Spinal cord (tissue), 9 donors: ENCODE measurements at regions not wholly inside any gene's neighbourhood (a gene's known extent, or its start where the extent isn't known, plus 50 kb on each side); places are given as distances from the start of the nearest gene placed in this dataset.
"Not testable (repeated sequence)": the region's sequence is repeated elsewhere in the genome, so short reads cannot be mapped to it uniquely, and the experiment has no call there.

Experiments used
- DNase-seq, 6 donors: peaks; one replicate each; pipeline versions ENCODE4 v3.0.0 to v3.0.0-alpha.2; 2013 to 2015; ENCODE audit warnings: low spot score in 6 of 6, low read depth in 4 of 6
- H3K27ac ChIP-seq: one replicate; pipeline ENCODE4 v1.5.1; 2013; ENCODE audit warnings: low read depth, low read length, control low read depth
- H3K27me3 ChIP-seq: one replicate; pipeline ENCODE4 v1.6.1; 2013; ENCODE audit warnings: low read length; ENCODE audit not compliant: control insufficient read depth, insufficient read depth
- H3K36me3 ChIP-seq: one replicate; pipeline ENCODE4 v1.6.1; 2013; ENCODE audit warnings: low read length; ENCODE audit not compliant: control insufficient read depth, insufficient read depth
- H3K4me1 ChIP-seq: one replicate; pipeline ENCODE4 v1.6.1; 2013; ENCODE audit warnings: low read length; ENCODE audit not compliant: control insufficient read depth, insufficient read depth
- H3K4me3 ChIP-seq: one replicate; pipeline ENCODE4 v1.5.1; 2013; ENCODE audit warnings: low read depth, low read length, control low read depth
- H3K9me3 ChIP-seq: one replicate; pipeline ENCODE4 v1.6.1; 2013; ENCODE audit warnings: low read length; ENCODE audit not compliant: control insufficient read depth, insufficient read depth
- WGBS: methylation state at CpG from one replicate; pipeline ENCODE4 v1.1.5; 2013; ENCODE audit warnings: missing lambda C conversion rate; ENCODE audit not compliant: insufficient coverage; 5-methylcytosine and 5-hydroxymethylcytosine counted together
- donor health status: healthy.

DNA sequence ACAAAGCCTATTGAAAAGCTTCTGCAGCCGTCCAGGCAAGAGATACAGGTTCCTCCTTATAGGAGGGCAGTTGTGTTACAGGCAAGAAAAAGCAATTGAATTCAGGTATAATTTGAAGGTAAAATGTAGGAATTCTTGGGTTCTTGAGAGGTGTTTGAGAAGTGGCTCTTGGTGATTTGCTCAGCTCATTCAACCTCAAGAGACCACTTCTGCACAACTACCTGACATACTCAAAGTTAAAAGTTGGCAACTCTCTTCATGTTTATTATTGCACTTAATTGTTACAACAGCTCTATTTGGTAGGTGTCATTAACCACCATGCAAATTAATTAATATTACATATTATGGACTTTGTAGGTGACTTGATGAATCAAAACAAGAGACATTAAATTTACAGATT is 753.2 kb downstream of the ADCYAP1 start:
- 100% methylated on average over 1 of the region's 1 CpG for WGBS
- Histone ChIP-seq H3K27me3 (no peaks in the 10 kb centered on the region), H3K9me3 (no peaks in the 10 kb centered on the region), H3K27ac (no peak overlapping the region), H3K4me3 (no peak overlapping the region), H3K36me3 (no peaks in the 10 kb centered on the region), H3K4me1 (no peaks in the 10 kb centered on the region)
- DNase-seq: no peak

- peak in 2 of 6 donors; percentile 16 to 36 for DNase-seq
- no peaks in the 10 kb centered on the region for H3K4me1 ChIP-seq
- WGBS: 94% methylated on average over 4 of the region's 9 CpGs
- H3K36me3 ChIP-seq: no peaks in the 10 kb centered on the region
- no peak overlapping the region for H3K27ac ChIP-seq
- H3K4me3 ChIP-seq: no peak overlapping the region
- no peaks in the 10 kb centered on the region for H3K27me3 ChIP-seq
- H3K9me3 ChIP-seq: no peaks in the 10 kb centered on the region
Measured at GRCh38 chr18:1658908-1659566, 754.4 kb downstream of the ADCYAP1 start.

DNA sequence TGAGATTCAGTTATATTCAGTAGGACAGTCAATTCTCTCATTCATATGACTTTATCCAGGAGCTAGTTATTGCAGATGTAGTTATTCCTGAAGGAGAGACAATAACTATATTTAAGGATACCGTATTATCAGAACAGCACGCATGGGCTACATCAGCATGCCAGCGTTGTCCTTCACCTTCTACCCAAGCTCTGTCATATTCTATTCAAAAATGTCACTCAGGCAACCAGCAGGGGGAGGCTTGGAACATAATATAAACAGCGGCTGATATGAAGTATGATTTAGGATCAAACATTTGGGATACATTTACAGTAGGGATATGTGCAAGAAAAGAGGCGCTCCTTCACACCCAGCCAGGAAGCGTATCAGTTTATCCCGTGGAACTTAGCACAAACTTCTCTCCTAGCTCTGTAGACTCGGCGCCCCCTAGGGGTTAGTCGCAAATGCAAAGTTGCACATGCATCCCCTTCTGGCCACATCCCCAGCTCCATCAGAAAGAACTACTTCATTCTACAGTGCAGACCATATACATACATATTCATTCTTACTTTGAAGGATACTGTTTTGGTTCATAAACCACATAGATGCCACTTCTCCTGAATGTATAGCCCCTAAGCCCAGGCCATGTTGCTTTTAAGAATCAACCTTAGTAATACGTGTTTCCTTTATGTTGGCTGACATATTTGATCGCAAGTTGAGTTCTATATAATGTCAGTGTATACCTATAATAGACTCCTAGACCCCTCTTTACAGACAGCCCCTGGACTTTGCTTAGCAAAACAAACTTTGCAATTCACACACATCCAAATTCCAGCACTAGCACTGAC is 759.4 kb downstream of the ADCYAP1 start:
- Histone ChIP-seq H3K4me1 (no peaks in the 10 kb centered on the region), H3K27me3 (no peaks in the 10 kb centered on the region), H3K27ac (no peak overlapping the region), H3K9me3 (no peaks in the 10 kb centered on the region), H3K4me3 (no peak overlapping the region), H3K36me3 (no peaks in the 10 kb centered on the region)
- WGBS: 29% methylated on average over 6 of the region's 12 CpGs
- DNase-seq: peak in 1 of 6 donors; percentile 21

GRCh38 chr18:1665079-1665478 is 760.4 kb downstream of the ADCYAP1 start:
- Histone ChIP-seq H3K27me3 (no peaks in the 10 kb centered on the region), H3K27ac (no peak overlapping the region), H3K4me1 (no peaks in the 10 kb centered on the region), H3K4me3 (no peak overlapping the region), H3K9me3 (no peaks in the 10 kb centered on the region), H3K36me3 (no peaks in the 10 kb centered on the region)
- no peak for DNase-seq
- WGBS: no CpG with 5 or more reads among the region's 1 CpG

DNA sequence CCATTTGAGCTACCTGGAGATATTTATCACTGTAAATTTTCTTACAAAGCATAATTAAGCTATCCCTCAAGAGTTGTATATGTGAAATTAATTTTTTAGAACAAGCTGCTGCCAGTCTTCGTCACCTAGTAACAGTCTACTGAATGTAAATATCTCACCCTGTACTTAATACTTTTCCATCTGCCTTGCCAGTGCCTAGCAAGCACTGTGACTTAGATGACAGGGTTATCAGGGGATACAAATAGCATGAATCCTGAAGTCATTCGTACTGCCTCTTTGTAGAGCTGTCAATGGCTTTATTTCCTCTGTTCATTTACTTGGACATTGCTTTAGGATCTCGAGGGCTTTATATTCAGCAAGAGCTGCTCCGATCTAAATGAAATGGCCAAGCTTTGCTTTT is 763.6 kb downstream of the ADCYAP1 start:
- no peaks in the 10 kb centered on the region for H3K36me3 ChIP-seq
- no peaks in the 10 kb centered on the region for H3K27me3 ChIP-seq
- peak in 1 of 6 donors; percentile 58 for DNase-seq
- no peaks in the 10 kb centered on the region for H3K4me1 ChIP-seq
- H3K9me3 ChIP-seq: no peaks in the 10 kb centered on the region
- no peak overlapping the region for H3K4me3 ChIP-seq
- WGBS: no CpG with 5 or more reads among the region's 4 CpGs
- H3K27ac ChIP-seq: no peak overlapping the region

- H3K4me1 ChIP-seq, H3K27ac ChIP-seq, DNase-seq, H3K36me3 ChIP-seq, H3K9me3 ChIP-seq, H3K27me3 ChIP-seq, H3K4me3 ChIP-seq: not testable (repeated sequence)
- whole genome bisulfite sequencing: no CpG with 5 or more reads among the region's 2 CpGs
Measured at GRCh38 chr18:1671710-1672109, 767.0 kb downstream of the ADCYAP1 start.

DNA sequence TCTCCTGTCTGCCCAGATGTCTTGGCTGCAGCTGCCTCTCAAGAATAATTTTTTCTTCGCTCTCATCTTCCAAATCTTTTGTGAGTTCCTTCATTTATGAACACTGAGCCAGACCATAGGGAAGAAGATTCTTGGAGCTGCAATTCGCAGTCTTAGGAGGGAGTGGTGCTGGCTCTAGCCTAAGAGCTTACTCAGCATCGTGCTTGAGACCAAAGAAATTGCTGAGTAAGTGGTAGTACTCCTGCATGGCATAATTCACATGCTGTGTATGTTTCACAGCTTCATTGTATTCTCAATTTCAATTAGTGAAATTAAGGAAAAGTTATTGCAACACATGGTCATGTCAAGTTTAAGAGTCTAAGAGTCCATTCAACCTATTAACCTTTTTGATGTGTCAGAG is 771.7 kb downstream of the ADCYAP1 start:
- no peaks in the 10 kb centered on the region for H3K9me3 ChIP-seq
- H3K27ac ChIP-seq: no peak overlapping the region
- no peak overlapping the region for H3K4me3 ChIP-seq
- no peak for DNase-seq
- no peaks in the 10 kb centered on the region for H3K27me3 ChIP-seq
- no peaks in the 10 kb centered on the region for H3K36me3 ChIP-seq
- H3K4me1 ChIP-seq: no peaks in the 10 kb centered on the region
- 100% methylated on average over 1 of the region's 3 CpGs for whole genome bisulfite sequencing

DNA sequence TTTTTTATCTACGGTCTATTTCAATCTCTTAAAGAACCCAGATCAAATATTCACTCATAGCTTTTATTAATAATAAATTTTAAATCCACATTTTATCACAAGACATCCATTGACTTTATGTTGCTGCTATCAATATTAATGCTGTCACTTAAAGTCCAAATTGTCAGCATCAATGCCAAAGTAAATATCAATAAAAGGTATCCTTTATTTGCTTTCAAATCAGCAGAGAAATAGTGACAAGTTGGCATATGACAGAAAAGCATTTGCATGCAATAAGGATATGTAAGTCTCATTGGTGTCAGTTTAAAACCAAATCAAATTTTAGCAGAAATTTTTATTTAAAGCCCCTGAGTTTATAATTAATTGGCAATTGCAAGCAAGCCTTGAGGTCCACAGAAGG is 775.4 kb downstream of the ADCYAP1 start:
- H3K4me3 ChIP-seq: no peak overlapping the region
- no CpG with 5 or more reads among the region's 1 CpG for WGBS
- no peaks in the 10 kb centered on the region for H3K4me1 ChIP-seq
- H3K36me3 ChIP-seq: no peaks in the 10 kb centered on the region
- no peaks in the 10 kb centered on the region for H3K9me3 ChIP-seq
- no peak for DNase-seq
- H3K27ac ChIP-seq: no peak overlapping the region
- H3K27me3 ChIP-seq: no peaks in the 10 kb centered on the region

- H3K4me1 ChIP-seq: no peaks in the 10 kb centered on the region
- 100% methylated on average over 1 of the region's 2 CpGs for WGBS
Measured at GRCh38 chr18:1691863-1692262, 787.2 kb downstream of the ADCYAP1 start.

GRCh38 chr18:1708006-1708405 is 803.3 kb downstream of the ADCYAP1 start:
- no peak for DNase-seq
- no peaks in the 10 kb centered on the region for H3K9me3 ChIP-seq

More at GRCh38 chr18:1691863-1692262, 787.2 kb downstream of the ADCYAP1 start:
- Histone ChIP-seq H3K36me3 (no peaks in the 10 kb centered on the region), H3K4me3 (no peak overlapping the region), H3K27me3 (no peaks in the 10 kb centered on the region), H3K27ac (no peak overlapping the region), H3K9me3 (no peaks in the 10 kb centered on the region)
- DNase-seq: no peak

More at GRCh38 chr18:1708006-1708405, 803.3 kb downstream of the ADCYAP1 start:
- no peaks in the 10 kb centered on the region for H3K27me3 ChIP-seq
- H3K36me3 ChIP-seq: no peaks in the 10 kb centered on the region
- H3K4me1 ChIP-seq: no peaks in the 10 kb centered on the region
- no CpG with 5 or more reads among the region's 2 CpGs for WGBS
- no peak overlapping the region for H3K4me3 ChIP-seq
- H3K27ac ChIP-seq: no peak overlapping the region
